ENCODE measurements at regions not wholly inside any gene's neighbourhood (a gene's known extent, or its start where the extent isn't known, plus 50 kb on each side); places are given as distances from the start of the nearest gene placed in this dataset.

- no peak for TF ChIP-seq CTCF (IDR thresholded peaks at IDR 0.05)
- TF ChIP-seq POLR2A (IDR thresholded peaks at IDR 0.05): no peak
Observed at GRCh38 chr21:38716088-38716487, 89.6 kb upstream of the ETS2 start.
